Activated CD4-positive, alpha-beta T cell treated with anti-CD3 and anti-CD28 coated beads, Interleukin-2, amount 50 U/mL, for 16 hours (primary cell): ENCODE measurements at regions not wholly inside any gene's neighbourhood (a gene's known extent, or its start where the extent isn't known, plus 50 kb on each side); places are given as distances from the start of the nearest gene placed in this dataset.

Experiments
- DNase-seq: peaks from one replicate; pipeline ENCODE4 v3.0.0-alpha.2; 2020

- DNase-seq, result no peak
Observed at GRCh38 chr10:62633976-62634375, 170.5 kb upstream of the ADO start.

GRCh38 chr10:62634576-62634975 is 169.9 kb upstream of the ADO start:
- DNase-seq, result no peak

GRCh38 chr10:62635127-62635526 is 169.4 kb upstream of the ADO start:
- no peak for DNase-seq

DNA sequence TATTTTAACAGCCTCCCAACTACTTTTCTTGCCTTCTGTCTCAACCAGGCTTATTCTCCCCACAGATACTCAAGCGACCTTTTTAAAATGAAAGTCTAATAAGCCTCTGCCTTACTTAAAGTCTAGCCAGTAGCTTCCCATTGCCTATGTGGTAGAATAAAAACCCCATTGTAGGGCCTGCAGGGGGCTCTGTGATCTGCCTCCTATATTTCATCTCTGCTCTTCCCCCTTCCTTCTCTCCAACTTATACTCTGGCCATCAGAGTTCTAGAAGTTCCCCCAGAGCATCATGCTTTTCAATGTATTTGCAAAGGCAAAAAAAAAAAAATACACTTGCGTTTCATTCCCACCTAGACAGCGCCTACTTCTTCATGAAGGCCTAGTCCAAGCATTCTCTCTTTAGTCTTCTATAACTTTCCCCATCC is 167.7 kb upstream of the ADO start:
- DNase-seq, result no peak

- DNase-seq, result peak; percentile 86
Observed at GRCh38 chr10:62637249-62638061, 167.1 kb upstream of the ADO start.

DNA sequence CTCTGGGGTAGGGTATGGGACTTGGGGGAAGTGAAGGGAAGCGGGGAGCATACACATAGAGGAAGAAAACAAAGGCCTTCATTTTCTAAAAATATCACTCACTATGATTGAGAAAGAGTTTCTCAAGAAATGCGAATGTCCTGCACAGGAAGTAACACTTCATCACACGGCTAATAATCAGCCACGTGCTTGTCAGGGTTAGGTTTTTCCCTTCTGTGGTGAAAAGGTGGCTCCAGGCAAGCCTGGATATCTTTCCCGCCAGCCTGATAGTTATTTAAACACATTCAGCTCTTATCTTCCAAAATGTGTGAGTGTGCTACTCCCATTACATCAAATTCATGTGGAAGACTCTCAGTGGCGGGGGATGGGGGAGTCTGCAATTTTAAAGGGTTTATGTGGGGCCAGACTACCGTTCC is 166.4 kb upstream of the ADO start:
- DNase-seq, result no peak

DNA sequence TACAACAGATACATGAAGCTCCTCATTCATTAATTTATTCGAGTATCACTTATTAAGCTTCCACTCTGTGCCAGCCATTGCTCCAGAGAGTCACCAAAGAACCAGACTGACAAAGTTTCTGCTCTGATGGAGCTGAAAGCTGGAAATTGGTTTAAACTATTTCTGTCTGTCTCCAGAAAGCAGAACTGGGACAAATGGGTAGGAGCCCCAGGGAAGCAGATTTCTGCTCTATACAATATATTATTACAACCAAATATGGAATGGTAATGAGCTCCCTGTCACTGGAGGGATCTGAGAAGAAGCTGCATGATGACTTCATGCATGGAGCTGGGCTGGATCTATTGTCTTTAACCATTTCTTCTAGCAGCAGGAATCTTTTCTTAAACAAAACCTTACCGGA is 165.4 kb upstream of the ADO start:
- DNase-seq, result no peak

DNA sequence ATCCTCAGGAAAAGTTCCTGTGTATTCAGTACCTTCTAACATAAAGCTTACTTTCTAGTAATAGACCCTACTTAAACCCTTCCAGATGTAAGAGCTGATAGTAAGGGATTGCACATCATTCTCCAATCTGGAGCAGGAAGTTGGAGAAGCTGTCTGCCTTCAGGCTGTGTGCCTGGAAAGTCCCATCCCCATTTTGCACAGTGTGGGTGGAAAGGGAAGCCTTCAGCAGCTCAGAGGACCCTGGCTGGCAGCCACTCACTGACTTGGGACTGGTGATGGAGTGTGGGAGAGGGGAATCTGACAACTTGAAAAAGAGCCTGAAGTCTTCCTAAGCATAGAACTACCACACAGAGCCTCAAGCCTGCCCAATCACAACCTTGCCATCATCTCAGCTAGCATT is 164.1 kb upstream of the ADO start:
- no peak for DNase-seq

GRCh38 chr10:62643606-62644587 is 160.6 kb upstream of the ADO start:
- no peak for DNase-seq

- no peak for DNase-seq
Observed at GRCh38 chr10:62647375-62648092, 157.0 kb upstream of the ADO start.

DNA sequence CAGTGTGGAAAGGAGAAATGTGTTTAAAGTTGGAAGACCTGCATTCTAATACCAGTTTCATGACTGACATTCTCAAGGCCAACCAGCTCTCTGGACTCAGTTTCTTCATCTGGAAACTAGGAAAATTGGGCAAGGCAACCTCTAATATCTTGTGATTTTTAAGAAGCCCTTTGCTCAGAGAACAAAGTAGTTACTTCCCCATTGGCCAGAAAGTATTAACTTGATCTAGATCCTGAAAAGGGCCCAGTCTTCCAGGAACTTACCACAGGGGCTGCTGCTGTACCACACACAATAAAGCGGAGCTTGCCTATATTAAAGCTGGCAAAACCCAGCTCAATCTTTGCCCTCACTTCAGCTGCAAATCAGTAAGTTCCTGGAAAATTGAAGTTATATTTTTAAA is 155.6 kb upstream of the ADO start:
- no peak for DNase-seq

DNA sequence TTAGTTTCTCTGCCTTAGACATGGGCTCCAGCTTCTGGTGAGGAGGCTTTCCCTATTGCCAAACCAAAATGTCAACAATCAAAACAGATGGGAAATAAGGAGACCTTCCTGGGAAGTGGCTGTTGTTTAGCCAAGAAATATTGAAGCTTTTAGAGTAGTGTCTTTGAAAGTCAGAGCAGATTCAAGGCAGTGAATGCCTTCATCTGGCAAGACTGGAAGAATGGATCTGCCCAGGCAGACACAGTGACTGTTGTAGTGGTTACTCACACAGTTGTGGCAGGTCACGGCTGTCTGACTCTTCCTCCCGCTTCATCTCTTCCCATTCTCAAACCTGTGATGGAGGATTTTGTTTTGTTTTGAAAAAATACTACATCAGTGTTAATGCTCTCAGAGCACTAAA is 154.1 kb upstream of the ADO start:
- DNase-seq, result no peak

GRCh38 chr10:62651341-62651740 is 153.2 kb upstream of the ADO start:
- DNase-seq, result no peak

- DNase-seq, result no peak
Observed at GRCh38 chr10:62652114-62652513, 152.4 kb upstream of the ADO start.

DNA sequence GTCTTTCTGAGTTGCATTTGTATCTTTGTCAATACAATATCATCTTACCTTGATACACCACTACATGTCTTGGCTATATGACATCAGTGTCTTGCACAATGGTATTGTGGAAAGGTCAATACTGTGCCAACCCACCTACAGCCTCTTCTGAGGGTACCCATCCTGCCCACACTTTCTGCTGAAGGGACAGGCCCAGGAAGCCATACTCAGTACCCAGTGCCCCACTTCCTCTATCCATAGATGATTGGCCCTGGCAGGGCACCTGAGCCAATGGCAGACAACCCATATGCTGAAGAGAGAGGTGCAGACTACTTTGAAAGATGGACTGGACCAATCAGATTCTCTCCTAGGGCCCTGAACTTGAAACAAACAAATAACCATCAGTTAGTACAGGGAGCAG is 152.0 kb upstream of the ADO start:
- no peak for DNase-seq

GRCh38 chr10:62653254-62653653 is 151.3 kb upstream of the ADO start:
- no peak for DNase-seq

GRCh38 chr10:62654966-62655336 is 149.6 kb upstream of the ADO start:
- no peak for DNase-seq

DNA sequence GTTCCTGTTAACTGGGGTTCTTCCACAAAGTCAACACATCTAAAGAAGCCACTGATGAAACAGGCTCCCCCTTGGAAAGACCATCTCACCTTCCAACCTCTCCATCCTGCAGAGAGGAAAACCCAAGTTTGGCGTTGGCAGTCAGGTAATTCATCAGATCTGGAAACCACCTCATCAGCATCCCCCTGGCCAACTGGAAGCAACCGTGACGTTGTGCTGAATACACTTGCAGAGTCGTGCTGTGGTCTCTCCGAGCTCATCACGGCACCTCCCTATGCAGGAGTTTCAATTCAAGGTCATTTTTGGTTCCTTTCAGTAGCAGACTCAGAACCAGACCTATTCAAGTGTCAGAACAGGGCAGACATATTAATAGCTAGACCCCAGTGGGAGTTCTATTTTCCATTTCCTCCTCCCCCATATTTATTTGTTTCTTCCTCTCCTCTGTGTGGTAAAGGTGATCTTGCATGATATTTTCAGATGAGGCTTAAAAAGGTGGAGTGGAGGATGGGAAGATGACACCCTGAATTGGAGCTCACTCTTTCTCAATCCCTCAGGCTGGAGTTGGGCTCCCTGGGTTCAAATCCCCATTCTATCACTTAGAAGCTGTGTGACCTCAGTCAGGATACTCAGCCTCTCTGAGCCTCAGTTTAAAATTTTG is 149.1 kb upstream of the ADO start:
- no peak for DNase-seq

DNA sequence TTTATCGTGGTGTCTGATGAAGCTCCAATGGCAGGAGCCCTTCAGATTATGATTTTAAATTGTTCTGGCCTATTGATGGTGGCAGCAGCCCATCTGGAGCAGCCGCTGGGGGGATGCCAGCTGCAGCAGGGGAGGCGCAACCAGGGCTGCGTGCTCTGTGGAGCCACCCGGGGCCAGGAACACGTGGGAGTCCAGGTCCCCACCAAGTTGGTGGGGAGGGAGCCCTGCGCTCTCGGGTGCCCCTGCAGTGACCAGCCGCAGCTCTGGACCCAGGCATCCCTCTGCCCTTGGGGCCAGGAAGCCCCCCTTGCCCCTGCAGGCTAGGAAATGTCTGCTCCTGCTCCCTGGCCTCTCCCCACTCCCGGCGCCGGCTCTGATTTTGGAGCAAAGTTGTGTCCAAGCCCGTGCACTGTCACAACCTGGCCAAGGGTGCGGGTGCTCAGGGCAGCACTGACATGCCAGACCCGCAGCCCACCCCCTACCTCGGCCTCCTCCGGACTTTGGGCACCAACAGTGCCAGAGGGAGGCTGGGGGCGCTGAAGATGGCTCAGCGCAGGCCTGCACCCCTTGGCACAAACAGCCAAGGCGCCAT is 147.2 kb upstream of the ADO start:
- no peak for DNase-seq

- no peak for DNase-seq
Observed at GRCh38 chr10:62658516-62658915, 146.0 kb upstream of the ADO start.

GRCh38 chr10:62661143-62661542 is 143.4 kb upstream of the ADO start:
- DNase-seq, result no peak

DNA sequence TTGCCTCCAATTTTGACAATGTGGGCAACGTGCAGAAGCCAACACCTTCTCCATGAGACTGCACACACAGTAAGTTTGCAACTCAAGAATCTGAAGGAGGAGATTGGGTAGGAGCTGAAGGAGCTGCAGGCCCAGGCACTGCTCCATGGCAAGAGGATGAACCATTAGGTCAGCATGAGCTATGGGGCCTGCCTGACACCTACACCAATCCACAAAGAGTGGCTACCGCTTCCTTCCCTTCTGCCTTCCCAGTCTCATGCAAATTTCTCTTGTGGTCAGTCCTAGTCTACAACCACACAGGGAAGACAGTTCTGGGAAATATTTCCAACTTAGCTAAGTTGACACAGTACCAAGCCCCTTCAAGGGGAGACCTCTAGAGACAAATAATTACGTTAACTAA is 142.0 kb upstream of the ADO start:
- no peak for DNase-seq
